ENCODE measurements at regions not wholly inside any gene's neighbourhood (a gene's known extent, or its start where the extent isn't known, plus 50 kb on each side); places are given as distances from the start of the nearest gene placed in this dataset.
"Not testable (repeated sequence)": the region's sequence is repeated elsewhere in the genome, so short reads cannot be mapped to it uniquely, and the experiment has no call there.

- TF ChIP-seq ZNF781 (CRISPR knock-in tag; IDR thresholded peaks at IDR 0.05; ENCODE audit: borderline replicate concordance, not compliant biosample characterization) (no peak), SRSF4 (IDR thresholded peaks at IDR 0.05; ENCODE audit: low read depth, low read length, poor library complexity, severe bottlenecking) (no peak), TBX2 (CRISPR knock-in tag; IDR thresholded peaks at IDR 0.05; ENCODE audit: borderline replicate concordance) (no peak), MIER3 (CRISPR knock-in tag; IDR thresholded peaks at IDR 0.05; ENCODE audit: borderline replicate concordance) (no peak), YY1 (IDR thresholded peaks at IDR 0.05; ENCODE audit: insufficient read depth, insufficient replicate concordance, low read depth, low read length) (no peak), GABPB1 (CRISPR knock-in tag; IDR thresholded peaks at IDR 0.05) (peak; percentile 70), ZBTB3 (CRISPR knock-in tag; IDR thresholded peaks at IDR 0.05; ENCODE audit: borderline replicate concordance, low read depth) (no peak), ATM (IDR thresholded peaks at IDR 0.05; ENCODE audit: borderline replicate concordance) (no peak), POGZ (CRISPR knock-in tag; IDR thresholded peaks at IDR 0.05) (0 out of 2 replicates have a peak, but pooled peaks have one; percentile 26)
- TF ChIP-seq, protein P1, sequence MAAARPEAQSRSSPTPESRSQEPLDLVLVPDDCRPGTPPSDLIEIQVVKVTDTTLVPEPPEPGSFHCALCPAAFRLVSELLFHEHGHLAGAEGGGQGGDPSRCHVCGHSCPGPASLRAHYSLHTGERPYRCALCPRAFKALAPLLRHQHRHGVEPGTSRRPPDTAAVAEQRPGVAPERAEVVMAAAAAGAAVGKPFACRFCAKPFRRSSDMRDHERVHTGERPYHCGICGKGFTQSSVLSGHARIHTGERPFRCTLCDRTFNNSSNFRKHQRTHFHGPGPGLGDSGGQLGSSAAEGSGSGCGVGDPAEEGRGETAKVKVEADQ (CRISPR knock-in tag; IDR thresholded peaks at IDR 0.05; ENCODE audit: borderline replicate concordance) = 0 out of 2 replicates have a peak, but pooled peaks have one; percentile 21
Measured at GRCh38 chr6:27145731-27146455, 101.6 kb upstream of the PRSS16 start (continued).

- TF ChIP-seq, protein P2, sequence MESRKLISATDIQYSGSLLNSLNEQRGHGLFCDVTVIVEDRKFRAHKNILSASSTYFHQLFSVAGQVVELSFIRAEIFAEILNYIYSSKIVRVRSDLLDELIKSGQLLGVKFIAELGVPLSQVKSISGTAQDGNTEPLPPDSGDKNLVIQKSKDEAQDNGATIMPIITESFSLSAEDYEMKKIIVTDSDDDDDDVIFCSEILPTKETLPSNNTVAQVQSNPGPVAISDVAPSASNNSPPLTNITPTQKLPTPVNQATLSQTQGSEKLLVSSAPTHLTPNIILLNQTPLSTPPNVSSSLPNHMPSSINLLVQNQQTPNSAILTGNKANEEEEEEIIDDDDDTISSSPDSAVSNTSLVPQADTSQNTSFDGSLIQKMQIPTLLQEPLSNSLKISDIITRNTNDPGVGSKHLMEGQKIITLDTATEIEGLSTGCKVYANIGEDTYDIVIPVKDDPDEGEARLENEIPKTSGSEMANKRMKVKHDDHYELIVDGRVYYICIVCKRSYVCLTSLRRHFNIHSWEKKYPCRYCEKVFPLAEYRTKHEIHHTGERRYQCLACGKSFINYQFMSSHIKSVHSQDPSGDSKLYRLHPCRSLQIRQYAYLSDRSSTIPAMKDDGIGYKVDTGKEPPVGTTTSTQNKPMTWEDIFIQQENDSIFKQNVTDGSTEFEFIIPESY (CRISPR knock-in tag; IDR thresholded peaks at IDR 0.05) = peak; percentile 35; the same call in 1 of the 2 replicates
- TF ChIP-seq FIP1L1 (IDR thresholded peaks at IDR 0.05; ENCODE audit: borderline replicate concordance, insufficient read depth, low read depth, low read length) (peak; percentile 95), NRL (CRISPR knock-in tag; IDR thresholded peaks at IDR 0.05; ENCODE audit: borderline replicate concordance) (0 out of 2 replicates have a peak, but pooled peaks have one; percentile 7), HNRNPL (IDR thresholded peaks at IDR 0.05; ENCODE audit: low read depth, low read length) (0 out of 2 replicates have a peak, but pooled peaks have one; percentile 43)
- H3K36me3 ChIP-seq (replicated peaks in 1 of 2; ENCODE audit: control insufficient read depth in 1 of 2, insufficient read depth in 2 of 2, low read length in 2 of 2); H3K9ac ChIP-seq (ENCODE audit: insufficient read depth, low read depth, low read length); H3K79me2 ChIP-seq (ENCODE audit: insufficient read depth, low read length); H2AFZ ChIP-seq (ENCODE audit: low read length); FAIRE-seq; CTCF ChIA-PET (ENCODE audit: low intra/inter-chr PET ratio, low total read pairs); ATAC-seq; intact Hi-C loops (cut with micrococcal nuclease; ENCODE audit: unreplicated experiment); H3K9me3 ChIP-seq (ENCODE audit: low read length); DNase-seq (ENCODE audit: low spot score); in situ Hi-C loops (cut with HindIII; ENCODE audit: extremely low pct_ligation_motif_present, low pct_unique_long_range_greater_than_20kb); H4K20me1 ChIP-seq (ENCODE audit: insufficient read depth, low read length): not testable (repeated sequence)
- H3K4me3 ChIP-seq (replicated peaks in 1 of 3; ENCODE audit: insufficient read depth in 1 of 3, low read depth in 2 of 3, low read length in 3 of 3) = peak overlapping the region in 2 of 3 experiments; percentile 7 to 62; a peak in 2 of 6 replicates
- BruUV-seq (replicated peaks) = TSS peak; percentile 97
- peaks cover 0 to 19% of the 10 kb centered on the region in 2 experiments; a peak in 4 of 5 replicates for H3K27me3 ChIP-seq (ENCODE audit: control insufficient read depth in 1 of 2, insufficient read depth in 2 of 2, low read length in 2 of 2)
- peak overlapping the region; percentile 32 for H3K27ac ChIP-seq (ENCODE audit: extremely low read length, insufficient read depth, low read length)
- 38% methylated on average over 18 of the region's 23 CpGs for WGBS (ENCODE audit: low lambda C conversion rate)
- H3K4me1 ChIP-seq (ENCODE audit: insufficient read depth, low read length) = peaks cover 27% of the 10 kb centered on the region
- peak overlapping the region; percentile 75 for H3K4me2 ChIP-seq (ENCODE audit: low read depth, low read length)
- POLR2A ChIA-PET = interaction anchor here (1.1 to 1.6 kb wide), 6 partner anchors 13 to 989 kb away, joined by 3 to 24 read pairs (median 5); a partner anchor contains a TSS
Measured at GRCh38 chr6:27146456-27146705, 101.1 kb upstream of the PRSS16 start.

All from HepG2 (cell line).